ENCODE measurements at regions not wholly inside any gene's neighbourhood (a gene's known extent, or its start where the extent isn't known, plus 50 kb on each side); places are given as distances from the start of the nearest gene placed in this dataset.

GRCh38 chr1:95686217-95686616 is 452.2 kb downstream of the RWDD3 start:
- H3F3A ChIP-seq (replicated peaks; ENCODE audit: insufficient read depth) = no peaks in the 10 kb centered on the region
- H3K36me3 ChIP-seq (replicated peaks in 1 of 2; ENCODE audit: control insufficient read depth in 1 of 2, insufficient read depth in 2 of 2, low read length in 1 of 2) = no peaks in the 10 kb centered on the region
- H3K9me2 ChIP-seq = no peaks in the 10 kb centered on the region
- H3K9me3 ChIP-seq = no peaks in the 10 kb centered on the region
- H3K27ac ChIP-seq (ENCODE audit: low read depth in 2 of 2, low read length in 1 of 2) = no peak overlapping the region
- no peak for DNase-seq
- H4K20me1 ChIP-seq (ENCODE audit: insufficient read depth) = no peaks in the 10 kb centered on the region
- ChIA-PET POLR2A (no interaction called here), CTCF (interaction anchor here (1.1 kb wide), 1 partner anchor 86 kb away, joined by 3 read pairs; no protein-coding TSS in a partner anchor)
- H3K4me1 ChIP-seq (ENCODE audit: control insufficient read depth in 1 of 2, insufficient read depth in 2 of 2, low read depth in 1 of 2, low read length in 1 of 2) = peaks cover 0 to 4% of the 10 kb centered on the region in 2 experiments; a peak in 1 of 4 replicates
- TF ChIP-seq SIN3A (IDR thresholded peaks at IDR 0.05; ENCODE audit: borderline replicate concordance, low read depth, low read length) (no peak), PBX3 (IDR thresholded peaks at IDR 0.05) (no peak), MXI1 (IDR thresholded peaks at IDR 0.05; ENCODE audit: low read depth, low read length) (no peak), YY1 (IDR thresholded peaks at IDR 0.05; ENCODE audit: low read depth) (no peak), EP300 (IDR thresholded peaks at IDR 0.05; ENCODE audit: borderline replicate concordance in 1 of 2, low read depth in 1 of 2, low read length in 1 of 2) (no peak), EZH2phosphoT487 (IDR thresholded peaks at IDR 0.05; ENCODE audit: borderline replicate concordance, low read depth) (no peak), ELF1 (IDR thresholded peaks at IDR 0.05) (no peak), GATA2 (CRISPR knock-in tag; IDR thresholded peaks at IDR 0.05) (no peak), MEF2A (IDR thresholded peaks at IDR 0.05; ENCODE audit: borderline replicate concordance, low read depth) (no peak), RFX5 (IDR thresholded peaks at IDR 0.05; ENCODE audit: low read length) (no peak), TAF1 (IDR thresholded peaks at IDR 0.05; ENCODE audit: borderline replicate concordance, low read depth, low read length) (no peak), FOXM1 (IDR thresholded peaks at IDR 0.05; ENCODE audit: low read depth) (no peak), RAD21 (IDR thresholded peaks at IDR 0.05; ENCODE audit: low read length) (no peak), TEAD4 (IDR thresholded peaks at IDR 0.05; ENCODE audit: borderline replicate concordance, insufficient read depth) (no peak)
- TF ChIP-seq, protein P1, sequence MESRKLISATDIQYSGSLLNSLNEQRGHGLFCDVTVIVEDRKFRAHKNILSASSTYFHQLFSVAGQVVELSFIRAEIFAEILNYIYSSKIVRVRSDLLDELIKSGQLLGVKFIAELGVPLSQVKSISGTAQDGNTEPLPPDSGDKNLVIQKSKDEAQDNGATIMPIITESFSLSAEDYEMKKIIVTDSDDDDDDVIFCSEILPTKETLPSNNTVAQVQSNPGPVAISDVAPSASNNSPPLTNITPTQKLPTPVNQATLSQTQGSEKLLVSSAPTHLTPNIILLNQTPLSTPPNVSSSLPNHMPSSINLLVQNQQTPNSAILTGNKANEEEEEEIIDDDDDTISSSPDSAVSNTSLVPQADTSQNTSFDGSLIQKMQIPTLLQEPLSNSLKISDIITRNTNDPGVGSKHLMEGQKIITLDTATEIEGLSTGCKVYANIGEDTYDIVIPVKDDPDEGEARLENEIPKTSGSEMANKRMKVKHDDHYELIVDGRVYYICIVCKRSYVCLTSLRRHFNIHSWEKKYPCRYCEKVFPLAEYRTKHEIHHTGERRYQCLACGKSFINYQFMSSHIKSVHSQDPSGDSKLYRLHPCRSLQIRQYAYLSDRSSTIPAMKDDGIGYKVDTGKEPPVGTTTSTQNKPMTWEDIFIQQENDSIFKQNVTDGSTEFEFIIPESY (IDR thresholded peaks at IDR 0.05; ENCODE audit: borderline replicate concordance, low read depth) = no peak
- TF ChIP-seq, protein P2, sequence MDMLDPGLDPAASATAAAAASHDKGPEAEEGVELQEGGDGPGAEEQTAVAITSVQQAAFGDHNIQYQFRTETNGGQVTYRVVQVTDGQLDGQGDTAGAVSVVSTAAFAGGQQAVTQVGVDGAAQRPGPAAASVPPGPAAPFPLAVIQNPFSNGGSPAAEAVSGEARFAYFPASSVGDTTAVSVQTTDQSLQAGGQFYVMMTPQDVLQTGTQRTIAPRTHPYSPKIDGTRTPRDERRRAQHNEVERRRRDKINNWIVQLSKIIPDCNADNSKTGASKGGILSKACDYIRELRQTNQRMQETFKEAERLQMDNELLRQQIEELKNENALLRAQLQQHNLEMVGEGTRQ (IDR thresholded peaks at IDR 0.05; ENCODE audit: borderline replicate concordance, low read depth, low read length) = no peak
- TF ChIP-seq, protein P3, sequence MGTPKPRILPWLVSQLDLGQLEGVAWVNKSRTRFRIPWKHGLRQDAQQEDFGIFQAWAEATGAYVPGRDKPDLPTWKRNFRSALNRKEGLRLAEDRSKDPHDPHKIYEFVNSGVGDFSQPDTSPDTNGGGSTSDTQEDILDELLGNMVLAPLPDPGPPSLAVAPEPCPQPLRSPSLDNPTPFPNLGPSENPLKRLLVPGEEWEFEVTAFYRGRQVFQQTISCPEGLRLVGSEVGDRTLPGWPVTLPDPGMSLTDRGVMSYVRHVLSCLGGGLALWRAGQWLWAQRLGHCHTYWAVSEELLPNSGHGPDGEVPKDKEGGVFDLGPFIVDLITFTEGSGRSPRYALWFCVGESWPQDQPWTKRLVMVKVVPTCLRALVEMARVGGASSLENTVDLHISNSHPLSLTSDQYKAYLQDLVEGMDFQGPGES (IDR thresholded peaks at IDR 0.05; ENCODE audit: low read depth, low read length) = no peak
- TF ChIP-seq, protein P4, sequence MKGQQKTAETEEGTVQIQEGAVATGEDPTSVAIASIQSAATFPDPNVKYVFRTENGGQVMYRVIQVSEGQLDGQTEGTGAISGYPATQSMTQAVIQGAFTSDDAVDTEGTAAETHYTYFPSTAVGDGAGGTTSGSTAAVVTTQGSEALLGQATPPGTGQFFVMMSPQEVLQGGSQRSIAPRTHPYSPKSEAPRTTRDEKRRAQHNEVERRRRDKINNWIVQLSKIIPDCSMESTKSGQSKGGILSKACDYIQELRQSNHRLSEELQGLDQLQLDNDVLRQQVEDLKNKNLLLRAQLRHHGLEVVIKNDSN (IDR thresholded peaks at IDR 0.05; ENCODE audit: borderline replicate concordance, low read depth) = no peak
- no peak overlapping the region for H3K4me2 ChIP-seq
- H3K79me2 ChIP-seq (ENCODE audit: insufficient read depth) = no peaks in the 10 kb centered on the region
- H2AFZ ChIP-seq (ENCODE audit: low read depth) = no peak overlapping the region
- no peaks in the 10 kb centered on the region for H3K27me3 ChIP-seq (ENCODE audit: insufficient read depth)
- no peak overlapping the region for H3K9ac ChIP-seq
- no peak overlapping the region for H3K4me3 ChIP-seq (ENCODE audit: low read depth in 2 of 2, low read length in 1 of 2)

Measured in SK-N-SH (cell line).